Lung (tissue), 11 donors: ENCODE measurements at regions not wholly inside any gene's neighbourhood (a gene's known extent, or its start where the extent isn't known, plus 50 kb on each side); places are given as distances from the start of the nearest gene placed in this dataset.

Experiments
- ATAC-seq: fragments of 200-7000 bp; cut with Tn5 transposase; one replicate; pipeline ENCODE4 v1.9.1; 2020; ENCODE audit warnings: moderate number of reproducible peaks; ENCODE audit not compliant: insufficient read depth, low FRiP score
- DNase-seq, 3 donors: peaks; one replicate each; pipeline ENCODE4 v3.0.0-alpha.2; 2013 to 2017
- H3K27ac ChIP-seq, 2 donors: one replicate each; pipeline ENCODE4 v1.5.1; 2013; ENCODE audit warnings: mild to moderate bottlenecking in 2 of 2, moderate library complexity in 2 of 2, control low read depth in 1 of 2, inconsistent platforms in 1 of 2, low read depth in 1 of 2, low read length in 1 of 2
- H3K27me3 ChIP-seq, 3 donors: one replicate each; pipeline ENCODE4 v1.5.1; 2013; ENCODE audit warnings: low read length in 2 of 3; ENCODE audit not compliant: control insufficient read depth in 3 of 3, insufficient read depth in 3 of 3
- H3K36me3 ChIP-seq, 4 donors: one replicate each; pipeline ENCODE4 v1.5.1; 2013; ENCODE audit warnings: low read length in 4 of 4, mild to moderate bottlenecking in 1 of 4, moderate library complexity in 1 of 4; ENCODE audit not compliant: control insufficient read depth in 4 of 4, insufficient read depth in 4 of 4
- H3K4me1 ChIP-seq, 5 donors: one replicate each; pipeline ENCODE4 v1.5.1; 2013; ENCODE audit warnings: low read length in 5 of 5, mild to moderate bottlenecking in 2 of 5, moderate library complexity in 1 of 5; ENCODE audit not compliant: control insufficient read depth in 5 of 5, insufficient read depth in 5 of 5
- H3K4me3 ChIP-seq: one replicate; pipeline ENCODE4 v1.5.1; 2013; ENCODE audit warnings: mild to moderate bottlenecking, control low read depth, moderate library complexity
- H3K9ac ChIP-seq, 2 donors: one replicate each; pipeline ENCODE4 v1.5.1; 2013; ENCODE audit warnings: low read length in 2 of 2, control low read depth in 1 of 2; ENCODE audit not compliant: insufficient read depth in 1 of 2
- H3K9me3 ChIP-seq, 4 donors: one replicate each; pipeline ENCODE4 v1.5.1; 2013; ENCODE audit warnings: low read length in 3 of 4, mild to moderate bottlenecking in 1 of 4, moderate library complexity in 1 of 4; ENCODE audit not compliant: control insufficient read depth in 4 of 4, insufficient read depth in 3 of 4
- WGBS, 2 donors: extraction: QIAGEN DNeasy Blood & Tissue Kit; methylation state at CpG; one replicate each; pipeline ENCODE4 v1.1.7; 2013; 5-methylcytosine and 5-hydroxymethylcytosine counted together
- TF ChIP-seq, protein P1 (sequence below): IDR thresholded peaks from 2 replicates; pipeline ENCODE4 v1.5.1; 2012; ENCODE audit warnings: mild to moderate bottlenecking; ENCODE audit errors: control extremely low read depth, extremely low read depth
- donor health status: control.
- donor health status: control.
- donor health status: Bipolar disorder and iron deficiency.
- donor health status: healthy.
- donor health status: DM: yes; HTN: yes; CAD: no.

GRCh38 chr2:76599732-76600368 is 889.1 kb upstream of the GCFC2 start:
- H3K9ac ChIP-seq = no peak overlapping the region
- TF ChIP-seq, protein P1, sequence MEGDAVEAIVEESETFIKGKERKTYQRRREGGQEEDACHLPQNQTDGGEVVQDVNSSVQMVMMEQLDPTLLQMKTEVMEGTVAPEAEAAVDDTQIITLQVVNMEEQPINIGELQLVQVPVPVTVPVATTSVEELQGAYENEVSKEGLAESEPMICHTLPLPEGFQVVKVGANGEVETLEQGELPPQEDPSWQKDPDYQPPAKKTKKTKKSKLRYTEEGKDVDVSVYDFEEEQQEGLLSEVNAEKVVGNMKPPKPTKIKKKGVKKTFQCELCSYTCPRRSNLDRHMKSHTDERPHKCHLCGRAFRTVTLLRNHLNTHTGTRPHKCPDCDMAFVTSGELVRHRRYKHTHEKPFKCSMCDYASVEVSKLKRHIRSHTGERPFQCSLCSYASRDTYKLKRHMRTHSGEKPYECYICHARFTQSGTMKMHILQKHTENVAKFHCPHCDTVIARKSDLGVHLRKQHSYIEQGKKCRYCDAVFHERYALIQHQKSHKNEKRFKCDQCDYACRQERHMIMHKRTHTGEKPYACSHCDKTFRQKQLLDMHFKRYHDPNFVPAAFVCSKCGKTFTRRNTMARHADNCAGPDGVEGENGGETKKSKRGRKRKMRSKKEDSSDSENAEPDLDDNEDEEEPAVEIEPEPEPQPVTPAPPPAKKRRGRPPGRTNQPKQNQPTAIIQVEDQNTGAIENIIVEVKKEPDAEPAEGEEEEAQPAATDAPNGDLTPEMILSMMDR = peak; percentile 34
- no peaks in the 10 kb centered on the region for H3K9me3 ChIP-seq
- H3K27ac ChIP-seq = no peak overlapping the region
- ATAC-seq (peak; percentile 75), DNase-seq (peak; percentile 65 to 90 (median 85))
- whole genome bisulfite sequencing, 2 donors = 14 to 21% methylated on average over 4 of the region's 4 CpGs
- peaks cover 0 to 3% (median 0%) of the 10 kb centered on the region in 5 donors for H3K4me1 ChIP-seq
- no peak overlapping the region for H3K4me3 ChIP-seq
- H3K36me3 ChIP-seq = no peaks in the 10 kb centered on the region
- H3K27me3 ChIP-seq = no peaks in the 10 kb centered on the region

- no peak for ATAC-seq
- WGBS, 2 donors = 72 to 75% methylated on average over 3 of the region's 3 CpGs
Observed at GRCh38 chr2:76584474-76584873, 873.8 kb upstream of the GCFC2 start.

GRCh38 chr2:76579911-76580310 is 869.2 kb upstream of the GCFC2 start:
- Histone ChIP-seq H3K27me3 (no peaks in the 10 kb centered on the region), H3K4me1 (no peaks in the 10 kb centered on the region), H3K36me3 (no peaks in the 10 kb centered on the region), H3K4me3 (no peak overlapping the region), H3K9ac (no peak overlapping the region), H3K27ac (no peak overlapping the region), H3K9me3 (no peaks in the 10 kb centered on the region)
- DNase-seq (no peak), ATAC-seq (no peak)
- 88 to 90% methylated on average over 3 of the region's 3 CpGs for whole genome bisulfite sequencing, 2 donors
- TF ChIP-seq, protein P1 = no peak

More at GRCh38 chr2:76584474-76584873, 873.8 kb upstream of the GCFC2 start:
- H3K36me3 ChIP-seq = no peaks in the 10 kb centered on the region
- no peaks in the 10 kb centered on the region for H3K9me3 ChIP-seq
- TF ChIP-seq, protein P1 = no peak
- H3K4me3 ChIP-seq = no peak overlapping the region
- no peaks in the 10 kb centered on the region for H3K4me1 ChIP-seq
- no peak overlapping the region for H3K9ac ChIP-seq
- H3K27ac ChIP-seq = no peak overlapping the region
- DNase-seq = no peak
- no peaks in the 10 kb centered on the region for H3K27me3 ChIP-seq

DNA sequence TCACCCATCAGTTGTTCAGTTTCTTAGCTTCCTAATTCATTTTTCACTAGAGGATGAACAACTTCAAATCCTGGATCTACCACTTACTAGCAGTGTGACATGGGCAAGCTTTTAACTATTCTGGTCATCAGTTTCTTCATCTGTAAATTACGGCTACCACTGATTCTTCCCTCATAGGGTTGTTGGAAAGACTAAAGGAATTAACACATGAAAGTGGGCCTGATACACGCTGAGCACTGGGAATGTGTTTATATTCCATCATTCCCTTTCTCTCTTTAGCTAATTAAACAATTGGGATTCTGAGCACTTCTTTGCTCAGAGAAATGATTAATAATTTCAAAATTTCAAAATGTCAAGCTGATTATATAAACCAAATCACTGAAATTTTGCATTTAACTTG is 862.3 kb upstream of the GCFC2 start:
- Histone ChIP-seq H3K27ac (no peak overlapping the region), H3K4me1 (peaks cover 0 to 6% (median 0%) of the 10 kb centered on the region in 5 donors), H3K9me3 (no peaks in the 10 kb centered on the region), H3K9ac (no peak overlapping the region), H3K27me3 (no peaks in the 10 kb centered on the region), H3K4me3 (no peak overlapping the region), H3K36me3 (no peaks in the 10 kb centered on the region)
- WGBS, 2 donors = 76 to 77% methylated on average over 2 of the region's 2 CpGs
- no peak for DNase-seq
- no peak for ATAC-seq
- TF ChIP-seq, protein P1 = no peak
